GM12873 (cell line): ENCODE measurements at regions not wholly inside any gene's neighbourhood (a gene's known extent, or its start where the extent isn't known, plus 50 kb on each side); places are given as distances from the start of the nearest gene placed in this dataset.

Experiments used
- TF ChIP-seq, protein P1 (sequence below): IDR thresholded peaks from 2 replicates; pipeline ENCODE4 v1.5.1; 2012; ENCODE audit warnings: low read depth, mild to moderate bottlenecking, moderate library complexity, low read length, control low read depth; ENCODE audit not compliant: insufficient read depth; ENCODE audit errors: missing control alignments

DNA sequence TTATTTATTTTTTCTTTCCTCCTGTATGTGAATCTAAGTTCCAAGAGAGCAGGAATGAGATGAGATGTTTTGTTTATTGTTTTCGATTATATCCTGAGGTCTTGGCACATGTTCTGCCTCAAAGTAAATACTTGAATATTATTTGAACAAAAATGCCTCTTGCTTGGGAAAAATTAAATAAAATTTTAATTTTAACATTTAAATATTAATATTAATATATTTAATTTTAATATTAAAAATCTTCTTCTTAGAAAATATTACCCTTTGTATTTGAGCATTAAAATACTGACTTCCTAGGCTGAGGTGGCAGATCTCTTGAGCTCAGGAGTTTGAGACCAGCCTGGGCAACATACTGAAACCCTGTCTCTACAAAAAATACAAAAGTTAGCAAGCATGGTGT lies 123.4 kb upstream of the SEMA3D start:
- TF ChIP-seq, protein P1, sequence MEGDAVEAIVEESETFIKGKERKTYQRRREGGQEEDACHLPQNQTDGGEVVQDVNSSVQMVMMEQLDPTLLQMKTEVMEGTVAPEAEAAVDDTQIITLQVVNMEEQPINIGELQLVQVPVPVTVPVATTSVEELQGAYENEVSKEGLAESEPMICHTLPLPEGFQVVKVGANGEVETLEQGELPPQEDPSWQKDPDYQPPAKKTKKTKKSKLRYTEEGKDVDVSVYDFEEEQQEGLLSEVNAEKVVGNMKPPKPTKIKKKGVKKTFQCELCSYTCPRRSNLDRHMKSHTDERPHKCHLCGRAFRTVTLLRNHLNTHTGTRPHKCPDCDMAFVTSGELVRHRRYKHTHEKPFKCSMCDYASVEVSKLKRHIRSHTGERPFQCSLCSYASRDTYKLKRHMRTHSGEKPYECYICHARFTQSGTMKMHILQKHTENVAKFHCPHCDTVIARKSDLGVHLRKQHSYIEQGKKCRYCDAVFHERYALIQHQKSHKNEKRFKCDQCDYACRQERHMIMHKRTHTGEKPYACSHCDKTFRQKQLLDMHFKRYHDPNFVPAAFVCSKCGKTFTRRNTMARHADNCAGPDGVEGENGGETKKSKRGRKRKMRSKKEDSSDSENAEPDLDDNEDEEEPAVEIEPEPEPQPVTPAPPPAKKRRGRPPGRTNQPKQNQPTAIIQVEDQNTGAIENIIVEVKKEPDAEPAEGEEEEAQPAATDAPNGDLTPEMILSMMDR: no peak

DNA sequence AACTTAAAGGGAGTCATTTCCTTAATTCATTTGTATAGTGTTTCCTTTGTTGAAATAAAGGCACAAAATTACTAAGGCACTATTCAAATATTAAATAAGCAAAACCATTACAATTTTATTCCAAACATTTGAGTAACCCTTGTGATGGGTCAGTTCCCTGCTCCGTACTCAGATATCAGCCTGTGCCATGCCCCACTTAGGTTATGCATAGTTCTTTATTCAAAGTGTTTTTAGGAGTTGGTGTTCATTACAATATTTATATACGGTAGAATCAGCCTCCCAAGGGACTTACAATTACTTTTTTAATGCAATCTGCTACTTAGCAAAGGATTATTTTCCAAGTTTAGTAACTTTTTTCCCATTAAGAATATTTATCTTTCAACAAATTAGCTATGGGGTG lies 119.3 kb upstream of the SEMA3D start:
- TF ChIP-seq, protein P1: no peak

DNA sequence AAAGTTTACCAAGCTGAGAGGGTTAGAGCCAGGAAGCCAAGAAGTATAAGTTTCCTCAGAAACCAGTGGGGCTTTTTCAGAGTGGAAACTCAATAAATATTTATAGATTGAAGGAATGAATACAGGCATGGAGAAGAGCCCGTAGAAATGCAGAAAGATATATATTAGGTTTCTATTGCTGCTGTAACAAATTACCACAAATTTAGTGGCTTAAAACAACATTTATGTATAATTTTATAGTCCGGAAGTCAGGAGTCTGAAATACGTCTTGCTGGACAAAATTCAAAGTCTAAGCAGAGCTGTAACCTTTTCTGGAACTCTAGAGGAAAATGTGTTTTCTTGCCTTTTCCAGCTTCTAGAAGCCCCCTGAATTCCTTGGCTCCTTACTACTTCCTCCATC lies 107.3 kb upstream of the SEMA3D start:
- TF ChIP-seq, protein P1: no peak

DNA sequence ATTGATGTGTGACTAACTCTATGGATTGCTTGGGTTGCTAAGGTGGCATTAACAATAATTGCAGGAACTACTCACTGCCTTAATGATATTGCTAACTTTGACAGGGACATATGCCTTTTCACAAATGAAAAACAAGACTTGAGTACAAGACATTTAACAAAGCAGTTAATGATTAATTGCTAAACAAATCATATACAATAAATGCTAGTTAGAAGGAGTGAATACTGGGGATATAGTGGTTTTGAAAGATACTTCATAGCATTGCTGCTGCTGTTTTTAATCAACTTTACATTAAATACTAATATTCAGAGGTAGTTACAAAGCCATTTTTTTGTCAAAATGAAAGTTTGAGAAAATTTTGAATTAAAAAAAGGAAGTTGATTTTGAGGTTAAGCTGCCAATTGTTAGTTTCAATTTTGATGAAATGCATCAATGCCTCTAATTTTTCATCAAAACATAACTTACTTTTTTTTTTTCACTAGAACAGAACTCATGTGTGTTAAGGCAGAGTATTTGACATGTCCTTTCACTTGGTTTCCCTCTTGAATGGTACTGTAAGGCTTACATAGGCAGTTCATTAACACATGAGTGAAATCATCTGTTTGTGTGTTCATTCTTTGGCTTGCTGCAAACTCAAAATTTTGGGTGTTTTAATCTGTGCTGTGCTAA lies 106.2 kb upstream of the SEMA3D start:
- TF ChIP-seq, protein P1: no peak

DNA sequence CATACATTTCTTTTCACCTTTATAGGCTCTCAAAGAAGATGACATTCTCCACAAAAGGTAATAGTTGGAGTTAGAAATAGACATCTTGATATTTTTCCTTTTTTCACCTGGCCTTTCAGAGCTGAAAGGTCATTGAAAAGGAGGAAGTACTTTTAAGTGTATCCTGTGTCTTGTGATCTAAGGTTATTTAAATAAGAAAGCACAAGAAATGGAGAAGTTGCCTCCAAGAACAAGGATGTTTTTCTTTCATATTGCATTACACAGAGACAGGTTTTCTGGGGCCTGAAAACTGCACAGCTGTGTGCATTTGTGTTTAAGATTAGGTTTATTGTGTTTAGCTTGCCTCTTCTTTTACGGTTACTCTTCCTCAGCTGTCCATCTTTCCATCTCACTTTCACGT lies 103.4 kb upstream of the SEMA3D start:
- TF ChIP-seq, protein P1: no peak

DNA sequence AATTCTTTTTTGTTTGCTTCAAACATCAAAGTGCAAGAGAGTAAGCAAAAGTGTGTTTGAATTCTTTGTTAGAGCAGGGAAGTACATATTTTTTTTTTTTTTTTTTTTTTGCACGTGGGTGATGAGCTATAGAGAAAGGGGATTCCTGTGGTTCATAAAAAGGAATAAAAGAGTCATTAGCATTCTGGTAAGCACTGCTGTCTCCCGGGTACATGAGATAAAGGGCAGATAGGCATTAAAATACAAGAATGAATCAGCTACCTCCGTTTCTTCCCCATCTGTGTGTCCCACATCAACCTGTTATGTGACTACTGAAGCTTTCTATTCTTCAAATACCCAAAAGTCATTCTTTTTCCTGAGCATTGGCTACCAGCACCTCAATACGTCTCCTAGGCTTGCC lies 102.4 kb upstream of the SEMA3D start:
- TF ChIP-seq, protein P1: no peak

DNA sequence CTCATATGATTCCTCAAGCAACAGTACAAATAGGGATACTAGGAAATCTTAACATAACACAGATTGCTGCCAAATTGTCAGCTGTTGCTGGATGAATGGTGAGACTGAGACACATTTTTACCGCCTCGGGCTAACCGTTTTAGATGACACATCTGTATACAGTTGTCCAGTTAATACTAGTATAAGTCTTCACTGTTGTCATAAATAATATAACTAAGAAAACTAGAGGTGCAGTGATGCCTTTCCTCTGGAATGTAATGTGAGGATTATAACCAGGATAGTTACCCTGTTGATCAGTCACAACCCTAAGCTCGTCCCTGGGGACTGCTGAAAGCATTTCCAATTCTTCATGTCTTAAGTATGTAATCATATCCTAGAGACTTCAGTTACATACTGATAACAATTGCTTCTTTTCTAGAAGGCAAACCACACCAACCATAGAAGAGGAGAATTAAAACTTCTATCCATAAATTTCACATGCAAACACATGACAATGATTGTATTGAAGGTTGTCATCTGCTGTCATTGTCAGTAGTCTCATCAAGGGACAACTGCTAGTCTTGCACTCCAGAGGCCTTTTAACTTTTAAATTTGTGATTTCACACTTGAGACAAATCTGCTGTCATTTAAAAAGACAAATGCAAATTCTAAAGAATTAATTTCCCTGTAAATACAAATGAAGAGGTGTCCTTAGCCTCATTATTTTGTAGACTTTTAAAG lies 100.4 kb upstream of the SEMA3D start:
- TF ChIP-seq, protein P1: no peak
